HepG2 (cell line): ENCODE measurements at regions not wholly inside any gene's neighbourhood (a gene's known extent, or its start where the extent isn't known, plus 50 kb on each side); places are given as distances from the start of the nearest gene placed in this dataset.

Source experiments
- ATAC-seq: fragments of 200-7000 bp; cut with Tn5 transposase; 3 replicates; pipeline ENCODE4 v1.9.1; 2020; ENCODE audit warnings: mild to moderate bottlenecking, moderate library complexity
- BruUV-seq: library from RNA; stranded (reverse); fragments of 400-500 nt; replicated peaks from 2 replicates; lab custom pipeline; 2021; lab: Mats Ljungman, UMichigan
- CTCF ChIA-PET: fragments of 300-600 bp; formaldehyde crosslinking; extraction: SDS; loops from one replicate; lab custom pipeline; 2021; ENCODE audit warnings: low total read pairs, inconsistent platforms, low intra/inter-chr PET ratio; lab: Yijun Ruan, JAX
- POLR2A ChIA-PET: fragments of 350-600 bp; sonication (Branson Sonifier 250); formaldehyde crosslinking; loops from one replicate; lab custom pipeline; 2020; ENCODE audit warnings: antibody characterized with exemption, inconsistent platforms; lab: Yijun Ruan, JAX
- DNase-seq: peaks from one replicate; pipeline ENCODE4 v3.0.0-alpha.2; 2015; ENCODE audit warnings: low spot score
- FAIRE-seq: peaks from 3 replicates; lab custom pipeline; 2011; peaks lifted over from hg19 to GRCh38; lab: Jason Lieb, UNC
- H2AFZ ChIP-seq: one replicate; pipeline ENCODE4 v1.6.1; 2011; ENCODE audit warnings: low read length, inconsistent platforms
- H3K27ac ChIP-seq: fragments of 300-600 bp; 3 replicates; pipeline ENCODE4 v1.8.0; 2011; ENCODE audit warnings: mixed run types, mild to moderate bottlenecking, mixed read lengths, low read length, inconsistent platforms; ENCODE audit not compliant: insufficient read depth; ENCODE audit errors: extremely low read length
- H3K27me3 ChIP-seq, 2 experiments: fragments of 200-600 bp in 1 of 2; 2 replicates in 1 of 2; 3 replicates in 1 of 2; pipeline versions ENCODE4 v1.6.0 to v1.8.0; 2011; ENCODE audit warnings: low read length in 2 of 2, mild to moderate bottlenecking in 2 of 2, moderate library complexity in 2 of 2, inconsistent platforms in 1 of 2; ENCODE audit not compliant: insufficient read depth in 2 of 2, control insufficient read depth in 1 of 2
- H3K36me3 ChIP-seq, 2 experiments: fragments of 200-600 bp in 1 of 2; replicated peaks in 1 of 2; 2 replicates in 1 of 2; 3 replicates in 1 of 2; pipeline versions ENCODE4 v1.5.1 to v1.8.0; 2011; ENCODE audit warnings: low read length in 2 of 2, inconsistent platforms in 1 of 2; ENCODE audit not compliant: insufficient read depth in 2 of 2, control insufficient read depth in 1 of 2
- H3K4me1 ChIP-seq: 2 replicates; pipeline ENCODE4 v1.5.1; 2012; ENCODE audit warnings: low read length, inconsistent platforms; ENCODE audit not compliant: insufficient read depth
- H3K4me2 ChIP-seq: 2 replicates; pipeline ENCODE4 v1.6.0; 2011; ENCODE audit warnings: low read depth, low read length, inconsistent platforms
- H3K4me3 ChIP-seq, 3 experiments: fragments of 200-600 bp in 1 of 3; sonication (generic), shearing (Covaris generic) in 1 of 3; replicated peaks in 1 of 3; 2 replicates each; pipeline ENCODE4 v1.5.1; 2011 to 2016; ENCODE audit warnings: low read length in 3 of 3, inconsistent platforms in 2 of 3, low read depth in 2 of 3, mild to moderate bottlenecking in 2 of 3, control low read depth in 1 of 3, mixed read lengths in 1 of 3; ENCODE audit not compliant: insufficient read depth in 1 of 3
- H3K79me2 ChIP-seq: one replicate; pipeline ENCODE4 v1.6.1; 2011; ENCODE audit warnings: low read length, inconsistent platforms; ENCODE audit not compliant: insufficient read depth
- H3K9ac ChIP-seq: 2 replicates; pipeline ENCODE4 v1.6.0; 2011; ENCODE audit warnings: mild to moderate bottlenecking, low read depth, low read length, inconsistent platforms; ENCODE audit not compliant: insufficient read depth
- H3K9me3 ChIP-seq: 2 replicates; pipeline ENCODE4 v1.5.1; 2012; ENCODE audit warnings: mild to moderate bottlenecking, low read length
- H4K20me1 ChIP-seq: 2 replicates; pipeline ENCODE4 v1.6.0; 2011; ENCODE audit warnings: inconsistent platforms, mild to moderate bottlenecking, low read length, moderate library complexity; ENCODE audit not compliant: insufficient read depth
- CBFB ChIP-seq: sonication (generic); formaldehyde crosslinking; IDR thresholded peaks from 2 replicates; pipeline ENCODE4 v1.4.0; 2020; ENCODE audit warnings: missing genetic modification reagents
- CREM ChIP-seq, 2 experiments: sonication (generic) in 1 of 2; formaldehyde crosslinking in 1 of 2; IDR thresholded peaks; 2 replicates each; pipeline versions ENCODE4 v1.4.0 to v1.6.1; 2016 to 2020; ENCODE audit warnings: antibody characterized with exemption in 1 of 2, mild to moderate bottlenecking in 1 of 2, missing genetic modification reagents in 1 of 2
- DZIP1 ChIP-seq: sonication (generic); formaldehyde crosslinking; IDR thresholded peaks from 2 replicates; pipeline ENCODE4 v1.5.0; 2020; ENCODE audit warnings: mild to moderate bottlenecking, missing genetic modification reagents
- ELK4 ChIP-seq: sonication (generic); formaldehyde crosslinking; IDR thresholded peaks from 2 replicates; pipeline ENCODE4 v1.9.0; 2021; ENCODE audit warnings: missing genetic modification reagents, borderline replicate concordance
- HES4 ChIP-seq: sonication (generic); formaldehyde crosslinking; IDR thresholded peaks from 2 replicates; pipeline ENCODE4 v1.9.0; 2021; ENCODE audit warnings: mild to moderate bottlenecking, missing genetic modification reagents, borderline replicate concordance
- PHF5A ChIP-seq: IDR thresholded peaks from one replicate; pipeline ENCODE4 v1.6.1; 2018; ENCODE audit warnings: low read depth, missing genetic modification reagents; ENCODE audit not compliant: unreplicated experiment
- ZNF253 ChIP-seq: sonication (generic); formaldehyde crosslinking; IDR thresholded peaks from 2 replicates; pipeline ENCODE4 v1.8.0; 2022; ENCODE audit warnings: mild to moderate bottlenecking, missing genetic modification reagents, borderline replicate concordance
- ZNF672 ChIP-seq: sonication (generic); formaldehyde crosslinking; IDR thresholded peaks from 2 replicates; pipeline ENCODE4 v1.8.1; 2022; ENCODE audit warnings: missing genetic modification reagents
- ZSCAN12 ChIP-seq: sonication (generic); formaldehyde crosslinking; IDR thresholded peaks from 2 replicates; pipeline ENCODE4 v1.9.0; 2021; ENCODE audit warnings: mild to moderate bottlenecking, missing genetic modification reagents
- WGBS: methylation state at CpG from one replicate; pipeline ENCODE4 v1.1.6; 2017; ENCODE audit warnings: low lambda C conversion rate; 5-methylcytosine and 5-hydroxymethylcytosine counted together
- in situ Hi-C: cut with HindIII; loops from 2 replicates; pipeline ENCODE4 v1.10.0; 2017; ENCODE audit warnings: low pct_unique_long_range_greater_than_20kb; ENCODE audit not compliant: extremely low pct_ligation_motif_present
- intact Hi-C: fragments of 100-400 bp; cut with micrococcal nuclease; formaldehyde crosslinking; loops from one replicate; pipeline ENCODE4 v1.10.0; 2022; ENCODE audit not compliant: unreplicated experiment

- H3K36me3 ChIP-seq = no peaks in the 10 kb centered on the region
- FAIRE-seq (no peak), DNase-seq (no peak), ATAC-seq (no peak)
- intact Hi-C loops (no loop called here), in situ Hi-C loops (no loop called here)
- no peak overlapping the region for H3K27ac ChIP-seq
- TF ChIP-seq PHF5A (CRISPR knock-in tag) (no peak), DZIP1 (no peak), HES4 (CRISPR knock-in tag) (no peak), ZNF253 (CRISPR knock-in tag) (no peak), CBFB (no peak), ZSCAN12 (CRISPR knock-in tag) (no peak), CREM (IDR thresholded peaks at IDR 0.05) (no peak), CREM (CRISPR knock-in tag; IDR thresholded peaks at IDR 0.05) (no peak), ELK4 (no peak), ZNF672 (CRISPR knock-in tag) (no peak)
- no peak overlapping the region for H2AFZ ChIP-seq
- H3K4me1 ChIP-seq = no peaks in the 10 kb centered on the region
- no peaks in the 10 kb centered on the region for H3K79me2 ChIP-seq
- POLR2A ChIA-PET = no interaction called here
- no TSS peak for BruUV-seq
- no peaks in the 10 kb centered on the region for H3K27me3 ChIP-seq
- WGBS = 30% methylated on average over 3 of the region's 3 CpGs
- no peak overlapping the region for H3K4me3 ChIP-seq
- CTCF ChIA-PET = no interaction called here
- H3K4me2 ChIP-seq = no peak overlapping the region
- no peaks in the 10 kb centered on the region for H4K20me1 ChIP-seq
- H3K9ac ChIP-seq = no peak overlapping the region
- no peaks in the 10 kb centered on the region for H3K9me3 ChIP-seq
Observed at GRCh38 chr2:30380824-30381223, 66.2 kb upstream of the LCLAT1 start.
